ENCODE measurements at regions not wholly inside any gene's neighbourhood (a gene's known extent, or its start where the extent isn't known, plus 50 kb on each side); places are given as distances from the start of the nearest gene placed in this dataset.
"Not testable (repeated sequence)": the region's sequence is repeated elsewhere in the genome, so short reads cannot be mapped to it uniquely, and the experiment has no call there.

- H3K4me1 ChIP-seq: no peaks in the 10 kb centered on the region
- H3K4me3 ChIP-seq: no peak overlapping the region
- H3K27me3 ChIP-seq: no peaks in the 10 kb centered on the region
- intact Hi-C loops (cut with DNase I): no loop called here
- no peak for TF ChIP-seq POLR2A (IDR thresholded peaks at IDR 0.05; ENCODE audit: low read depth)
- TF ChIP-seq CTCF (IDR thresholded peaks at IDR 0.05): no peak
- TF ChIP-seq EP300 (IDR thresholded peaks at IDR 0.05): no peak
- no peak for TF ChIP-seq POLR2AphosphoS5 (IDR thresholded peaks at IDR 0.05)
- H3K36me3 ChIP-seq: no peaks in the 10 kb centered on the region
- no peak overlapping the region for H3K27ac ChIP-seq (replicated peaks in 1 of 4)
- WGBS: 93% methylated on average over 3 of the region's 3 CpGs
- no peak for DNase-seq (ENCODE audit: extremely low spot score)
- no peaks in the 10 kb centered on the region for H3K9me3 ChIP-seq
These were observed 500.9 kb upstream of the PTBP2 start for GRCh38 chr1:96220651-96221050.

GRCh38 chr1:96222701-96223100, 498.9 kb upstream of the PTBP2 start:
- Histone ChIP-seq H3K27ac (replicated peaks in 1 of 4) (no peak overlapping the region), H3K36me3 (no peaks in the 10 kb centered on the region), H3K27me3 (no peaks in the 10 kb centered on the region), H3K9me3 (no peaks in the 10 kb centered on the region), H3K4me3 (no peak overlapping the region), H3K4me1 (no peaks in the 10 kb centered on the region)
- no peak for TF ChIP-seq EP300 (IDR thresholded peaks at IDR 0.05)
- TF ChIP-seq POLR2A (IDR thresholded peaks at IDR 0.05; ENCODE audit: low read depth): no peak
- no peak for TF ChIP-seq POLR2AphosphoS5 (IDR thresholded peaks at IDR 0.05)
- no peak for TF ChIP-seq CTCF (IDR thresholded peaks at IDR 0.05)
- intact Hi-C loops (cut with DNase I): no loop called here
- WGBS: 78% methylated on average over 2 of the region's 2 CpGs
- DNase-seq (ENCODE audit: extremely low spot score): no peak

DNA sequence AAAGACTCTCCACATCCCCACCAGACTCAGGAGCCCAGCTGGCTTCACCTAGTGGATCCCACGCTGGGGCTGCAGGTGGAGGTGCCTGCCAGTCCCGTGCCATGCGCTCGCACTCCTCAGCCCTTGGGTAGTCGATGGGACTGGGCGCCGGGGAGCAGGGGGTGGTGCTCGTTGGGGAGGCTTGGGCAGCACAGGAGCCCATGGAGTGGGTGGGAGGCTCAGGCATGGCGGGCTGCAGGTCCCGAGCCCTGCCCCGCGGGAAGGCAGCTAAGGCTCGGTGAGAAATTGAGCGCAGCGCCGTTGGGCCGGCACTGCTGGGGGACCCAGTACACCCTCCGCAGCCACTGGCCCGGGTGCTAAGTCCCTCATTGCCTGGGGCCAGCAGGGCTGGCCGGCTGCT, 497.4 kb upstream of the PTBP2 start:
- WGBS: 92% methylated on average over 7 of the region's 20 CpGs
- H3K4me1 ChIP-seq; H3K4me3 ChIP-seq; H3K36me3 ChIP-seq; intact Hi-C loops (cut with DNase I); H3K9me3 ChIP-seq; H3K27ac ChIP-seq (replicated peaks in 1 of 4); DNase-seq (ENCODE audit: extremely low spot score); H3K27me3 ChIP-seq: not testable (repeated sequence)

GRCh38 chr1:96233422-96233821, 488.2 kb upstream of the PTBP2 start:
- H3K4me3 ChIP-seq: no peak overlapping the region
- intact Hi-C loops (cut with DNase I): loop anchor here (10.0 kb wide), 1 partner anchor 731 kb away; no protein-coding TSS in a partner anchor
- no peaks in the 10 kb centered on the region for H3K27me3 ChIP-seq
- no peak for DNase-seq (ENCODE audit: extremely low spot score)
- H3K27ac ChIP-seq (replicated peaks in 1 of 4): no peak overlapping the region
- peaks cover 0 to 30% (median 22%) of the 10 kb centered on the region in 4 donors for H3K4me1 ChIP-seq
- TF ChIP-seq POLR2A (IDR thresholded peaks at IDR 0.05; ENCODE audit: low read depth): no peak
- no peak for TF ChIP-seq CTCF (IDR thresholded peaks at IDR 0.05)
- TF ChIP-seq EP300 (IDR thresholded peaks at IDR 0.05): no peak
- TF ChIP-seq POLR2AphosphoS5 (IDR thresholded peaks at IDR 0.05): no peak
- 91% methylated on average over 3 of the region's 3 CpGs for WGBS
- no peaks in the 10 kb centered on the region for H3K9me3 ChIP-seq
- H3K36me3 ChIP-seq: no peaks in the 10 kb centered on the region

DNA sequence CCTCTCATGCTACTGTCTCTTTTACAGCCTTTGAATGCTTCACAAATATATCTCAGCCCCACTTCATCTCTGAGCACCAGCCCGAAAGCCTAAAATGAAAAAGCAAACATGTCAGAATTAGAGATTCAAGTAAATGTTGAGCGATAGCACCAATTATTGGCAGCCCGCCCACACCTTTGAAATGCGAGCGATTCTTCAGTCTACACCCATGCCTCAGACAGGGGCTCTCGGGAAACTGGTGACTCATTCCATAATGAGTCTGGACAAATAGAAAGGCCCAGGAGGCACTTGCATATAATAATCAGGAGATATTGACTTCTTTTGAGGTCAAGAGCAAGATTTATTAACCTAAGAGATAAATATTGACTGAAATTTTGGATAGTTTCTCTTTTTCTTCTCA, 487.3 kb upstream of the PTBP2 start:
- intact Hi-C loops (cut with DNase I): loop anchor here (10.0 kb wide), 1 partner anchor 731 kb away; no protein-coding TSS in a partner anchor
- Histone ChIP-seq H3K4me3 (no peak overlapping the region), H3K4me1 (peaks cover 0 to 30% (median 22%) of the 10 kb centered on the region in 4 donors), H3K27ac (replicated peaks in 1 of 4) (peak overlapping the region in 3 of 4 donors; percentile 24 to 40 (median 34)), H3K9me3 (no peaks in the 10 kb centered on the region), H3K36me3 (no peaks in the 10 kb centered on the region), H3K27me3 (no peaks in the 10 kb centered on the region)
- TF ChIP-seq POLR2AphosphoS5 (IDR thresholded peaks at IDR 0.05): no peak
- TF ChIP-seq POLR2A (IDR thresholded peaks at IDR 0.05; ENCODE audit: low read depth): no peak
- no peak for TF ChIP-seq EP300 (IDR thresholded peaks at IDR 0.05)
- no peak for TF ChIP-seq CTCF (IDR thresholded peaks at IDR 0.05)
- no peak for DNase-seq (ENCODE audit: extremely low spot score)
- WGBS: 28% methylated on average over 6 of the region's 6 CpGs
